BE2C (cell line): ENCODE measurements at regions not wholly inside any gene's neighbourhood (a gene's known extent, or its start where the extent isn't known, plus 50 kb on each side); places are given as distances from the start of the nearest gene placed in this dataset.

Experiments used
- DNase-seq: peaks from one replicate; pipeline ENCODE4 v3.0.0-alpha.2; 2020
- H3K27me3 ChIP-seq: fragments of 250-450 bp; sonication (Bioruptor Pico); 2 replicates; pipeline ENCODE4 v1.5.1; 2020; ENCODE audit warnings: mild to moderate bottlenecking
- H3K36me3 ChIP-seq: fragments of 250-450 bp; sonication (Bioruptor Pico); 2 replicates; pipeline ENCODE4 v1.5.1; 2020; ENCODE audit warnings: mild to moderate bottlenecking
- H3K4me1 ChIP-seq: fragments of 250-450 bp; sonication (Bioruptor Pico); 2 replicates; pipeline ENCODE4 v1.5.1; 2020
- H3K4me3 ChIP-seq: 2 replicates; pipeline ENCODE4 v1.5.1; 2011; ENCODE audit warnings: low read depth, low read length
- H3K9me3 ChIP-seq: fragments of 250-450 bp; sonication (Bioruptor Pico); 2 replicates; pipeline ENCODE4 v1.5.1; 2020
- CTCF ChIP-seq: IDR thresholded peaks from 2 replicates; pipeline ENCODE4 v1.5.1; 2012; ENCODE audit warnings: mild to moderate bottlenecking, low read depth, low read length

- Histone ChIP-seq H3K9me3 (no peaks in the 10 kb centered on the region), H3K4me3 (no peak overlapping the region), H3K4me1 (no peaks in the 10 kb centered on the region), H3K27me3 (no peaks in the 10 kb centered on the region), H3K36me3 (no peaks in the 10 kb centered on the region)
- no peak for TF ChIP-seq CTCF
- no peak for DNase-seq
Measured at GRCh38 chr9:103899866-103900265, 194.2 kb upstream of the SMC2 start.

DNA sequence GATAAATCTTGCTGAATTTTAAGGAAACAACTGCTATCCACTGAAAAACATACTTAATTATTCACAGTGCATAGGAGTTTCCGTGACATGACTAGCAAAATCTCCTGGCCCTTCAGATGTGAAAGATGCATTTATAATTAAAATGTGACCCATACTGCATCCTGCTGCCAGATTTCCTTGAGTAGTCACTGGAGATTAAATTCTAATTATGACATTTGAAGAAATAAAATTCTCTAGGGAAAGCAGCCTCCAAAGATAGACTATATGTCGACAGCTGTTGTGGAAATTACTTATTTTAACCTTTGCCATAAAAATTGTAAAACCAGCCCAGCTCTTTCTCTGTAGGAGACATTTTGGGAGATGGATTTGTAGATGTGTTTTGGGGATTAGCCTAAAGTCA, 193.6 kb upstream of the SMC2 start:
- Histone ChIP-seq H3K9me3 (no peaks in the 10 kb centered on the region), H3K36me3 (no peaks in the 10 kb centered on the region), H3K4me3 (no peak overlapping the region), H3K4me1 (no peaks in the 10 kb centered on the region), H3K27me3 (no peaks in the 10 kb centered on the region)
- no peak for TF ChIP-seq CTCF
- DNase-seq = no peak

GRCh38 chr9:103902263-103902662, 191.8 kb upstream of the SMC2 start:
- no peak for TF ChIP-seq CTCF
- Histone ChIP-seq H3K9me3 (no peaks in the 10 kb centered on the region), H3K4me1 (no peaks in the 10 kb centered on the region), H3K27me3 (no peaks in the 10 kb centered on the region), H3K36me3 (no peaks in the 10 kb centered on the region), H3K4me3 (no peak overlapping the region)
- DNase-seq = no peak

DNA sequence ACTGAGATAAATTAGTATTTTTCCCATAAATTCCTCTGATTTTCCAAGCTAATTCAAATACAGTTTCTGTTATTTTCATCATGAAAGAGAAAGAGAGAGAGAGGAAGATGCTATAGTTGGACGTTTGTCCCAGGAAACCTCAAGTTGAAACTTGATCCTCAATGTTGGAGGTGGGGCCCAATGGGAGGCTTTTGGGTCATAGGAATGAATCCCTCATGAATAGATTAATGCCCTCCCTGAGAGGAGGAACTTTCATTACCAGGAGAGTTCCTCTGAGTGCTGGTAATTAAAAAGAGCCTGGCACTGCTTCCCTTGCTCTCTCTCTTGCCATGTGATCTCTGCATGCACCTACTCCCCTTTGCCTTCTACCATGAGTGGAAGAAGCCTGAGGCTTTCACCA, 189.9 kb upstream of the SMC2 start:
- no peak overlapping the region for H3K4me3 ChIP-seq
- no peaks in the 10 kb centered on the region for H3K36me3 ChIP-seq
- TF ChIP-seq CTCF = no peak
- H3K4me1 ChIP-seq = no peaks in the 10 kb centered on the region
- no peaks in the 10 kb centered on the region for H3K27me3 ChIP-seq
- H3K9me3 ChIP-seq = no peaks in the 10 kb centered on the region
- DNase-seq = no peak

DNA sequence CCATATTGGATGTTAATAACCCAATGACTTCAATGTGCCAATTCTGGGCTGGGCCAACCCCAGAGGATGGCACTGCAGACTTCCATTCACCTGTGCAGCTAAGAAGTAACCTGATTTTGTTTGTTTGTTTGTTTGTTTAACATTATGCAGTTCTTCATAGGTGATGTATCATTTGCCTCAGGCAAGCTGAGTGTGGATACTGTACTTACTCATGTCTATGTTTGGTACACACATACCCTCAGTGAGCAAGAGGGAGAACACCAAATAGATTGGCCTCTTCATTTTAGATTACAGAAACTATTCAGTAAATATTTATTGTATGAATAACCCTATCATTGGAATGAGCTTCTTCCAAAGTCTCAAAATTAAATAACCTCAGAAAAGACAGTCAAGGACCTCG, 180.2 kb upstream of the SMC2 start:
- H3K27me3 ChIP-seq = no peaks in the 10 kb centered on the region
- no peaks in the 10 kb centered on the region for H3K36me3 ChIP-seq
- no peaks in the 10 kb centered on the region for H3K9me3 ChIP-seq
- no peak overlapping the region for H3K4me3 ChIP-seq
- DNase-seq = no peak
- H3K4me1 ChIP-seq = no peaks in the 10 kb centered on the region
- no peak for TF ChIP-seq CTCF

DNA sequence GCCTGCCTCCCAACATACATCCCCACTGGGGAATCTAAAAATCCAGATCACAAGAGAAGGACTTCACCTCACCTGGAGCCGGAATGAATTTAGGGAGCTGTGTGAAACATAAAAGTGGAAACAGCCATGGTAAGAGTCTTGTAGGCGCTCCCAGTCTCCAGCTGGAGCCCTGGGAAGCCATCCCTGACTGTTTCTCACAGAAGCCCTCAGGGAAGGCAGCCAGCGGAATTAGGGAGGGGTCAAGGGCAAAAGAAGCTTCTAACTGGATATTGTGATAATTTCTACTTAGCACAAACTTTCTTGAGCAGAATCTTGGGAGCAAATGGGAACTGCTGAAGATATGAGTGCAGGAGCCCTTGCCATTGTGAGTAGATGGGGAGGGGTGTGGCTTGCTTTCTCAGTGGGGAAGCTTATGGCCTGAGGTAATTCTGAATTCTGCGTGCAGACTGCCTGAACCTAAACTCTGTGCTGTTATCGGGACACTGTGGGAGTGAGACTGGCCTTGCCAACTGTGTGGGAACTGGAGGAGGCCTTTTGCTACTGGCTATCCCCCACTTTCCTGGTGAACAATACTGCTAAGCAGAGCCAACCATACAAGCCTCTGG, 174.4 kb upstream of the SMC2 start:
- no peaks in the 10 kb centered on the region for H3K27me3 ChIP-seq
- TF ChIP-seq CTCF = no peak
- H3K4me1 ChIP-seq = no peaks in the 10 kb centered on the region
- no peak for DNase-seq
- no peak overlapping the region for H3K4me3 ChIP-seq
- no peaks in the 10 kb centered on the region for H3K9me3 ChIP-seq
- H3K36me3 ChIP-seq = no peaks in the 10 kb centered on the region
